GM19438 (cell line): ENCODE measurements at regions not wholly inside any gene's neighbourhood (a gene's known extent, or its start where the extent isn't known, plus 50 kb on each side); places are given as distances from the start of the nearest gene placed in this dataset.
"Not testable (repeated sequence)": the region's sequence is repeated elsewhere in the genome, so short reads cannot be mapped to it uniquely, and the experiment has no call there.

Experiments used
- ATAC-seq: cut with Tn5 transposase; IDR thresholded peaks from one replicate; pipeline ENCODE4 v1.9.1; 2021; ENCODE audit warnings: low read depth; ENCODE audit not compliant: unreplicated experiment

DNA sequence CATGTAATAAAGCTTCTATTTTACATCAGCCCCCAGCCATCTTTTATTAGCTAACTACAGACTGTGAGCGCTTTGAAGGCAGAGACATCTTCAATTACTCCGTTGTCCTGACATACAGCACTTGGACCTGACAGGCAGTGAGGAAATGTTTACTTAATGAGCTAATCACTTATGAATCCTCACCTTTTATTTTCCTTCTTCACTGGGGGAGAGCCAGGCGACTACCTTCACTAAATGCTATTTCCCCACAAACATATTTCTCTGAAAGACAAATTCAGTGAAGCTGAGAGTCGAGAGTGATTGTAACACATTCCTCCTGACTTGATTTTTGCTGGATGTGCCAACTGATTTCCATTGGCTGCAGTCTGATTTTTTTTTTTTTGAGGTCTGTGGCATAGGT is 192.1 kb upstream of the CLINT1 start:
- no peak for ATAC-seq

DNA sequence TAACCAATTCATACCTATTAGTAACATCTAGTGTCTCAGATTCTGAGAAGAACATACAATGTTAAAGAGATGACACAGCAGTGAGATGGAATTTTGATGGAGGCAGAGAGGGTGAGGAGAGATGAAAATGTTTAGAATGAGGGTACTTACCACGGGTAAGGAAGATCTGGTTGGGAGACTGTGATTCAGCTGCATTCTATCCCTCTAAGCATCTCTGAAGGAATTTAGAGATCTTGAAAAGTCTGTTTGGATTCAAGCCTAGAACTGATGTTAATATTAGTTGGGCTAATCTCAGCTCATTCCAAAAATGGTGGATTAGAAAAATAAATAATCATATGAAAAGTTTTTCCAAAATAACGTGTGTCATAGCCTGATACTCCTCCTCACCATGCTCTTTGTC is 191.5 kb upstream of the CLINT1 start:
- no peak for ATAC-seq

DNA sequence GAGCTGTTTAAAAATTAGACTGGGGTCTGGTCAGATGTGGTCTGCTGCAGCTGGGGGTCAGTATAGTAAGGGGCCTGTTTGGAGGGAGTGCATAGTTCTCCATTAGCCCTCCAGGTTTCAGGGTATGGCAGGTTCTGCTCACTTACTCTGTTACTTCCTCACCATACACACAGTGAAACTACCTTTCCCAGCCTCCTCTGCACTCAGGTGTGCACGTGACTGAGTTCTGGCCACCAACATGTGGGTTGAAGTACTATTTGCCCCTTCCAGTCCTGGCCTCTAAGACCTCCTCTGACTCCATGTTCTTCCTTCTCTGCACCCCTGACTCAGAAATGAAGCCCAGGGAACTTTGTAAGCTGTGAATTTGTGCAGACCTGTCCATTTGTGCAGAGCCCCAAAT is 190.5 kb upstream of the CLINT1 start:
- no peak for ATAC-seq

DNA sequence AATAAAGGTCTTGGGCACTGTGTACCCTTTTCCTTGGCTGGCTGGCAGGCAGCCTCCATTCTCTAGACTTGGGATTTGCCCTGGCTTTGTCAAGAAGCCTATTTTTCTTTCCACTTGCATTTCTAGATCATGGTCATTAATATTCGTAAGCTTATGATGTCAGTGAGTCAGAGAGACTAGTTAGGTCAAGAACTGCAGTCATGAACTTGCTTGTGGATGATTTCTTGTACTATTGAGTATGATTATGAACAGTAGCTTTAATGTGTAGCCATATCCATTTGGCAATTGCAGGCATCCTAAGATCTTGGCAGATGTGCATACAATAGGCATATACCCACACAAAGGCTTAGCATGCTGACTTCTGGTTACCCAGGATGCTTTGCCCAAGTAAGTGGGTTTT is 186.8 kb upstream of the CLINT1 start:
- no peak for ATAC-seq

DNA sequence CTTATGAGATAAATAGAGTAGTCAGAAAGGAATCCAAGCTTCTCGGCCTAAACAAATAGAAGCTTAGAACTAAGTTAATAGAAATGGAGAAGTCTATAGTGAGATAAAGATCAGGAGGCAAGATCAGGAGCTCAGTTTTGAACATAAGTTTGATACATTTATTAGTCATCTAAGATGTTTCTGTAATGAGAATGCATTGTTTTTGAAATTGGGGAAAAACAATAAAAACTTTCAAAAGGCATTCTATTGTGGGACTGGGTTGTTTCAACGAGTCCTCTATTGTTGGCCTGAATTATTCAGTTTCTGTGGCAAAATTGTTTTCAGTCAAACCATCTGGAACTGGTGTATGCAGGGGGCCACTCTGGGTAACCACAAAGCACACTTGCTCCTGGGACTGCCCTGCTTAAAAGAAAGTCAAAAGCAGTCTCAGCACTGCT is 181.0 kb upstream of the CLINT1 start:
- peak; percentile 63 for ATAC-seq

DNA sequence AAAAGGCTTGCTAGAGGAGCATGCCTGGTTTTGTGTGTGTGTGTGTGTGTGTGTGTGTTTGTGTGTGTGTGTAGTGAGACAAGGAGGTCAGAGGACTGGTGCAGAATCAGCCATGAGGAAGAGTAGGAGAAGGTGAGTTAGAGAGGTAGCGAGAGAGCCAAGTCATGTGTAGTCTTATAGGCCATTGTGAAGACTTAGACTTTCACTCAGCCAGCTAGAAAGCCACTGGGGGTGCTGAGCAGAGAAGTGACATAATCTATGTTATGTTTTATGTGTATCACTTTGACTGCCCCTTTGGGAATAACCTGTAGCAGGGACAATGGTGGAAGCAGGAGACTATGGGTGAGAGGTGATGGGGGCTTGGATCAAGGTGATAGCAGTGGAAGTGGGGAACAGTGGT is 180.5 kb upstream of the CLINT1 start:
- peak; percentile 22 for ATAC-seq

DNA sequence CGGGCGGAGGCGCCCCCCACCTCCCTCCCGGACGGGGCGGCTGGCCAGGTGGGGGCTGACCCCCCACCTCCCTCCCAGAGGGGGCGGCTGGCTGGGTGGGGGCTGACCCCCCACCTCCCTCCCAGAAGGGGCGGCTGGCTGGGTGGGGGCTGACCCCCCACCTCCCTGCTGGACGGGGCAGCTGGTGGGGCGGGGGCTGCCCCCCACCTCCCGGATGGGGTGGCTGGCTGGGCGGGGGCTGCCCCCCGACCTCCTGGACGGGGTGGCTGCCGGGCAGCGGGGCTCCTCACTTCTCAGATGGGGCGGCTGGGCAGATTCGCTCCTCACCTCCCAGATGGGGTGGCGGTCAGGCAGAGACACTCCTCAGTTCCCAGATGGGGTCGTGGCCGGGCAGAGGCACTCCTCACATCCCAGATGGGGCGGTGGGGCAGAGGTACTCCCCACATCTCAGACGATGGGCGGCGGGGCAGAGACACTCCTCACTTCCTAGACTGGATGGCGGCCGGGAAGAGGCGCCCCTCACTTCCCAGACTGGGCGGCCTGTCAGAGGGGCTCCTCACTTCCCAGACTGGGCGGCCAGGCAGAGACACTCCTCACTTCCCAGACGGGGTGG is 178.1 kb upstream of the CLINT1 start:
- ATAC-seq: not testable (repeated sequence)

DNA sequence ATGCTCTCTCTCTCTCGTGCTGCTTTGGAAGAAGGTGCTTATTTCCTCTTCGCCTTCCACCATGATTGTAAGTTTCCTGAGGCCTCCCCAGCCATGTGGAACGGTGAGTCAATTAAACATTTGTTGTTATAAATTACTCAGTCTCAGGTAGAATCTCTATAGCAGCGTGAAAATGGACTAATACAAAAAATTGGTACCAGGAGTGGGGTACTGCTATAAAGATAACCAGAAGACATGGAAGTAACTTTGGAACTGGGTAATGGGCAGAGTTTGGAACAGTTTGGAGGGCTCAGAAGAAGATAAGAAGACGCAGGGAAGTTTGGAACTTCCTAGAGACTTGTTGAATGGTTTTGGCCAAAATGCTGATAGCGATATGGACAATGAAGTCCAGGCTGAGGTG is 175.6 kb upstream of the CLINT1 start:
- not testable (repeated sequence) for ATAC-seq

DNA sequence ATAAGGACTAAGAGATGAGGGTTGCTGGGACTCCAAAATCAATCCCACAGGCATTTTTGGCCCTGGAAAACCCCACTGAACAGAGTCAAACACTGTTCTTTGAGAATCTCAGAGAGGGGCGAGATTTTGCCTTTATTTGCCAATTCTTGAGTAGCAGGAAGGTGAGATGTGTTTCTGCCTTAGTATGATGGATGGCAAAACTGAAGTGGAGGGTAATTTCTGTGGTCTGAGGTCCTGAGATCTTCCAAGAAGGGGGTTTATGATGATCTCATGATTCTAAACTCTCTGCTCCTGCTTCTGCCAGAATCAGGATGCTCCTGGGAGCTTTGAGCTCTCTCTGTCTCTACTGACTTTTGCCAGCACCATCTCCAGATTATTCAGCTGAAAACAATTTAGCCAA is 174.8 kb upstream of the CLINT1 start:
- no peak for ATAC-seq

DNA sequence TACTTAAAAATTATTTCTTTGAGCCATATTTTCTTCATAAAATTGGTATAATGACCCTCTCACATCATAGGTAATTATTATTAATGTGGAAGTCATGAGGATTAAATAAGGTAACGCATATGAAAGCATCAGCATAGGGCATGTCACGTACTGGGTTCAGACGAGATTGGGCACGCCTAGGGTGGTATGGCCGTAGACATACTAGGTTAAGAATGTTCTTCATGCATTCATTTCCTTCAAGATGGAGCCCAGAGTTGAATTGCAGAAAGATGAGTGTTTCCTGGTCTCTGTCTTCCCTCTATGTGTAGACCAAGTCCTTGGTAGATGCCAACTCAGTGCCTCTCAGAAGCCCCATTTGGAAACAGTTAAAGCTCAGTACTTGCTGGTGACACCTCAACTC is 174.1 kb upstream of the CLINT1 start:
- no peak for ATAC-seq

DNA sequence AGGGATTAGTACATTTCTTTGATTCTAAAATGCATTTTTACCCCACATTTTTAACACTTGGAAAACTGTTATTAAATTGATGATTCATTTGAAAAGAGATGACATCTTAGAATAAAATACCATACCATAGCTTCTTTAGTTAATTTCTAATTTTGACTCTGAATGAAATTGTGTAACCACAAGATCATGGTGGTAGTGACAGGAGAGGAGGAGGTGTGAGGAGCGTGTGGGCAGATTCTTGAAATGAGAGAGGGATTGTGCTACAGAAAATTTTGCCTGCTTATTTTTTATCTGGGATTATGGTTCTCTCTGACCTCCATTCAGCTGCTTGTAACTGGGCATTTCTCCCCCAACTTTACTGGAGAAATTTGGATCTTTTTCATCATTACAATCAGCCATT is 173.3 kb upstream of the CLINT1 start:
- no peak for ATAC-seq

DNA sequence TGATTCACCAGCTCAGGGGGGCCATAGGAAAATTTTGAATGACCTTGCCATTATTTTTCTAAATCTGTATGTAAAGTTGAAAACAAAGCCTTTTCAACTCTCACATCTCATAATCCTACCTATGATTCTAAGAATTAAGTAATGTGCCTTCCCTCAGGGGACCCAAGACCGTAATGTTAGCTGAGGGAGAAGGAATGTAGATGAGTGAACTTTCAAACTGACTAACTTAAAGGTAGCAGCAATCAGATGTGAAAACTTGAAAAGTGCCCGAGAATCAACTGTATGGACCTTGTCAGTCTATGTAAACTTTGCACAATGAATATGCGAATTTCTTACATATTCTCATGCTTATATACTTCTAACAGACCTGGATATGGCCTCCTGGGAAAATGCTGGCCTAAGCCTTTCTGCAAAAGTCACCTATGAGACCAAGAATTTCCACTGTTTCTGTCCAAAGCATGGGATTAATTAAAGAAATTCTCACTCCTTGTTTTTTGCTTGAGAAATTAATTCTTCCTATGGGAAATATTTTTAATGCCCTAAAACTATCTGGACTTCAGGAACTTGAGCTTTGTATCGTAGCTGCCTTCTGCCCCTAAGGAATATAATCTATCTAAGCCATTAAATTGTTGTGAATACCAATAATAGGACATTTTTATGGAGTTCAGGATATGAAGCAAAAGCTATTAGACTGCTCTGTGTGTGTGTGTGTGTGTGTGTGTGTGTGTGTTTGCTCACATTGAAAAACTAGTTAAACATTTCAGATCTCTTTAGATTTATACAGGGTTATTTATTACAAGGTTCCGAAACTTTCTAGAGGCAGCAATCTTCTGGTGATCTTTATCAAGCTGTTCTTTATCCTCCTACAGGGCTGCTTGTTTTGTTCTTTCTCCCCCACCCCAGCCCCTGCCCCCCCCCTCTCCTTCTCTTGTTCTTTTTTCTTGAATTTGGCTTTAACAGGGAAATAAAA is 169.1 kb upstream of the CLINT1 start:
- ATAC-seq: no peak

DNA sequence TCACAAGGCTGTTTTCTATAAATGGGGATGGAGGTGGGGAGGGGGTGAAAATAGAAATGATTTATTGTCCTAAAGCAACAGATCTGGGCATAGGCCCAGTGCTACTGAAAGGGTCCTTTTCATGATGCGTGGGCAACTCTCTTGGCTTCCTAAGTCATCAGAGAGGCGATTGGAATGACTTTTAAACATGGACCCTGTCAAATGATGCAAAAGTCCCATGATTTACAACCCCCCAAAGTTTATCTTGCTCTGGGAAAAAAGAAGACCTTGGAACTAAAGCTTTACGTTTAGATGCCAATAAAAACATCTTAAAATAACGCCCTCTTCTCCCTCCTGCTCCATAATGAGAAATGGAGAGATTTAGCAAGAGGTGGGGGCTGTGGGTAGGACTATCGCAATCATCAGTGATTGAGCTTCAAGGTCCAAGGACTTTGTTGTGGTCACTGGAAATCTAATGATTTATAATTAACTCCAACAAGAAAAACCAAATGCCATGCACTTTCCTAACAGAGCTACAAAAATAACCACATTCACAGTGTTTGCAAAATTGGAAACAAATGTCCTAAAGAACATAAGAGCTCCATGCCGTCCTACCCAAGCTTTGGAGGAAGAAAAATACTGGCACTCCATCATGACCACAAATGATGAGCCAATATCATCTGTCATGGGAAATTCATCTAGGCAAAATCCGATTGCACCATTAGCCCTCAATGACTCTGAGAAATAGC is 167.5 kb upstream of the CLINT1 start:
- ATAC-seq: no peak

DNA sequence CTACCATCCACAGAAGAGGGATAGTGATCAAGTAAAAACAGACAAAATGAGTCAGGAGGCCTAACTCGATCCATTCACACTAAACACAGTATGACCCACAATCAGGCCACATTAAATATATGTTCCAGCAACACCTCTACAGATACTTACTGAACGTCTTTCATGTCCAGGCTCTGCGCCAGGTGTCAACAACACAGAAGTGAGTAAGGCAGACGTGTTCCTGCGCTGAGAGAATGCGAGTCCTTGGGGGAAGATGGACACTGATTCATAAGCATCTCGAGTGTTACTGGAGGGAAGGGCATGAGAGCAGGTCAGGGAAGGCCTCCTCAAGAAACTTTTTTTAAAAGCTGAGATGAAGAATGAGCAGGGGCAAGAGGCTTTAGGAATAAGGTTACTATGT is 164.3 kb upstream of the CLINT1 start:
- no peak for ATAC-seq

DNA sequence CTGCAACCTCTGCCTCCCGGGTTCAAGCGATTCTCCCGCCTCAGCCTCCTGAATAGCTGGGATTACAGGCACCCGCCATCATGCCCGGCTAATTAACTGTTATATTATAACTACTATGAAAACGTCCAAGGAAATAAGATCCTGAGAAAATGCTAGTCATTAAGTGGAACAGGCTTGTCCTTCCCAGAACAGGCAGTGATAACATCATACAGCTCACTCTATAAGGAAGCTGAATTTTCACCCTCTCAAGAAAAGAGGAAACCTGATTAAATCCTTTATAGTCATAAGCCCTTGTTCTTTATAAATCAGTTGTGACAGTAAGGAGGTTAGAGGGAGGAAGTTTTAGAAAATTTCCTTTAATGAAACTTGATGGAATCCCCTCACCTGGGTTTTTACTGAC is 163.9 kb upstream of the CLINT1 start:
- no peak for ATAC-seq

DNA sequence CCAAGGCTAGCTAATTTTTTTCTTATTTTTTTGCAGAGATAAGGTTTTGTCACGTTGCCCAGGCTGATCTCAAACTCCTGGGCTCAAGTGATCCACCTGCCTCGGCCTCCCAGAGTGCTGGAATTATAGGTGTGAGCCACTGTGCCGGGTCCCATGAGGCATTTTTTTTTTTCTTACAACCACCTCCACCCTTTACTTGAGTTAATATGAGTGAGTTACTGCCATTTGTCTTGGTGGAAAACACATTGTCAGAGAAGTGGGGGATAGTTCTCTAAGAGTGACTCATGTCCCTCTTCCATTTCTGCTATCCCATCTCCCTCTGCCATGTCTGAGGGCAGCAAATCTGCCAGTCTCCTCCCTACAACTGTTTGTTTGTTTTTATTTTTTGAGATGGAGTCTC is 163.4 kb upstream of the CLINT1 start:
- ATAC-seq: no peak

DNA sequence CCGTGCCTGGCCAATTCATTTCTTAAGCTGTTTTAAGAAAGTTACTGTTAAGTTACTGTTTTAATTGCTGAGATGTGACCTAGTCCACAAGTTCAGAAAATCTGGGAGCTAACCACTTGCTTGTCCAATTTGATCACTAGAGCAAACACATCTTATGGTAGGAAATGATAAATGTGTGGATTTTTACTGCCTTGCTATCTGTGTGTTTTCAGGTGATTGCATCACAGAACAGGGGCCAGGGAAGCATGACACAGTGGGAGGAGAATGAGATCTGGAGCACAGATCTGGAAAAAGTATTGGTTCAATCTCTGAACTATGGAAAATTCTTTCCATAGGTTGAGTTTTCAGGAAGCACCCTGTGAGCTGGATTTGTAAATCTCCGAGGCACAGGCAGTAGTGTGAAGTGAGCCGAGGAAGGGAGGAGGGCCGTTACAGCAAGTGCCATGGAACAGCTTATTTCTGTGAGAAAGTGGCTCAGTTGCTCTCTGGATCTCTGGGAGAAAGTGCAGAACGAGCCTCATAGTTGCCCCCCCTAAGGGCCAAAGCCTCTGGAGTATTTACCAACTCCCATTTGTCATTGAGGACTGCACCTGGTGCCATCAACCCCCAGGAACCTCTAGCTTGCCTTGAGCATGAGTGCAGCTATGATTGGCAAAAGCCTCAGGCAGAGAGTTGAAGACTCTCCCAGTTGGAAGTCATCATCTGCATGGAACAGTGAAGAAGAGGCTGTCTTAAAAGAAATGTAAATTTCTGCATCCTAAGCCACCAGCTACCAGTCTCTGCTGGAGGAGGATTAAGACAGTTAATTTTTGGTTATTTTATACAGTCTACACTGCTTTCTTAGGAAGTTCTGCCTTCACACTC is 161.8 kb upstream of the CLINT1 start:
- no peak for ATAC-seq

DNA sequence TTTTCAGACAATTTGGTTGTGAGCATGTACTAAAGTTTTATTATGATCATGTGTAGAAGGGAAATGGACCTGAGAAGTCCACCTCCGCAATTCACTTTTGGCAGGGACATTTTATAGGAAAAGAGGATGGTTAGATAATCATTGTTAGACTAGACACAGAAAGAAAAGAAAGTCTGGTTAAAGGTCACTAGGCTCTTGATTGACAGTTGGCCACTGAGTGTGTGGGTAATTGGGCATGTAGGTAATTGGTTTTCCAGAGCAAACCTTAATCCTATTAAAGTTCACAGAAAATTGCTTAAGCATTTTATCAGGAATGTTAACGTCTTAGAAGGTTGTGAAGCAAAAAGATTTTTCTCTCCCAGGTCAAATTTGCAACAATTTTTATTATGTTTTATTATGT is 158.5 kb upstream of the CLINT1 start:
- no peak for ATAC-seq

DNA sequence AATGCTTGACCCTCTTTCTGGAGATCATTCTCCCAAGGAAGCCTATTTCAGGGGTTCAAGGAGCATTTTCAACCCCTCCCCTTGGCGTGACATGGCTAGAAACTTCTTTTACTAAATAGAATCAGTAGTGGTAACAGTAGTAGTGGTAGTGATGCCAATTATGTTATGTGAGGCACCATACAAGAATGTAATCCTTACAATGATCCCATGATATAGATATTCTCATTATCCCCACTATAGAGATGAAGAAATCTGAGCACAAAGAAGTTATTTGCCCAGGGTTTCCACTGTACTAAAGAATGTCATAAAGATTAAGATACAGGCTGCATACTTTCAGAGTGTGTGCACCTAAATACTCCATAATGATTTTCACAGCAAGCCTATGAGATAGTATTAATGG is 155.4 kb upstream of the CLINT1 start:
- ATAC-seq: no peak

DNA sequence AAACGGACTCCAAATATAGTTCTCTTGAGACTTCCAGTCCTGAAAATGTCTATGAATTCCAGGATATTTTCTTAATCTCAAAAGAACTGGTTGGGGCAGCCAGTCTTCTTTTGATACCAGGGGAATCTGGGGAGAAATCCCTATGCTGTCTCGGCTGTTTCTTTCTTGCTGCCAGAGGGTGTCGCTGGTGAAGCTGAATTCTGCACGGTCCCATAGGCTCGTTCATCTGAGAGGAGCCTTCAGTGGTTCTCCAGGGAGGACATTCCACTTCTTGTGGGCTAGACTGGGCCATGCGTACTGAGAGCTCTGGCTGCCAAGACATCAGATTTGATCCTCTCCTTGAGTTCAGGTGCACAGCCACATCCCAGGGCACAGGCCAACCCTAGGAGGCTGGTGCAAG is 155.0 kb upstream of the CLINT1 start:
- no peak for ATAC-seq
